ENCODE measurements at regions not wholly inside any gene's neighbourhood (a gene's known extent, or its start where the extent isn't known, plus 50 kb on each side); places are given as distances from the start of the nearest gene placed in this dataset.

DNA sequence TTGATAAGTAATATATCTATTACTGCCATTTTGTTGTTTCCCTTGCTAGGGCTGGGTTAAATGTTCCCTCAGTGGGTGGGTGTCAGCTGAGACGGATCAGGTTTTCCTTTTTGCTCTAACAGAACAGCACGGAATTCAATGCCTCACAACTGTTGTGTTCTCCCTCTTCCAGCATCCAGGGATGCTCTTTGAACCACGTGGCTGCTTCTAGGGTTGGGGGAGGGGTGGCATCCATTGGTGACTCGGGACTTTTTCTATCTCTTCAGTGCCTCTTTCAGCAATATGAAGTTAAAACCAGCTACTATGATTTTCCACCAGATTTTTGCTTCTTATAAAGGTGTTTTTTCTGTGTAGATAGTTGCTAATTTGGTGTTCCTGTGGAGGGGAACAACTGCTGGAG is 884.9 kb upstream of the FOXG1 start:
- TF ChIP-seq EP300 (IDR thresholded peaks at IDR 0.05; ENCODE audit: borderline replicate concordance) (no peak), CREB1 (IDR thresholded peaks at IDR 0.05; ENCODE audit: low read depth) (no peak), RAD21 (IDR thresholded peaks at IDR 0.05; ENCODE audit: low read depth) (no peak), FOXM1 (IDR thresholded peaks at IDR 0.05; ENCODE audit: borderline replicate concordance, low read depth) (no peak), TCF12 (IDR thresholded peaks at IDR 0.05; ENCODE audit: low read depth) (no peak), CEBPB (IDR thresholded peaks at IDR 0.05) (no peak), EGR1 (IDR thresholded peaks at IDR 0.05) (no peak), NFIC (IDR thresholded peaks at IDR 0.05) (no peak), TAF1 (IDR thresholded peaks at IDR 0.05; ENCODE audit: low read depth) (no peak), ZBTB7A (IDR thresholded peaks at IDR 0.05; ENCODE audit: low read depth) (no peak)
- TF ChIP-seq, protein P1, sequence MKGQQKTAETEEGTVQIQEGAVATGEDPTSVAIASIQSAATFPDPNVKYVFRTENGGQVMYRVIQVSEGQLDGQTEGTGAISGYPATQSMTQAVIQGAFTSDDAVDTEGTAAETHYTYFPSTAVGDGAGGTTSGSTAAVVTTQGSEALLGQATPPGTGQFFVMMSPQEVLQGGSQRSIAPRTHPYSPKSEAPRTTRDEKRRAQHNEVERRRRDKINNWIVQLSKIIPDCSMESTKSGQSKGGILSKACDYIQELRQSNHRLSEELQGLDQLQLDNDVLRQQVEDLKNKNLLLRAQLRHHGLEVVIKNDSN (IDR thresholded peaks at IDR 0.05): no peak
- TF ChIP-seq, protein P2, sequence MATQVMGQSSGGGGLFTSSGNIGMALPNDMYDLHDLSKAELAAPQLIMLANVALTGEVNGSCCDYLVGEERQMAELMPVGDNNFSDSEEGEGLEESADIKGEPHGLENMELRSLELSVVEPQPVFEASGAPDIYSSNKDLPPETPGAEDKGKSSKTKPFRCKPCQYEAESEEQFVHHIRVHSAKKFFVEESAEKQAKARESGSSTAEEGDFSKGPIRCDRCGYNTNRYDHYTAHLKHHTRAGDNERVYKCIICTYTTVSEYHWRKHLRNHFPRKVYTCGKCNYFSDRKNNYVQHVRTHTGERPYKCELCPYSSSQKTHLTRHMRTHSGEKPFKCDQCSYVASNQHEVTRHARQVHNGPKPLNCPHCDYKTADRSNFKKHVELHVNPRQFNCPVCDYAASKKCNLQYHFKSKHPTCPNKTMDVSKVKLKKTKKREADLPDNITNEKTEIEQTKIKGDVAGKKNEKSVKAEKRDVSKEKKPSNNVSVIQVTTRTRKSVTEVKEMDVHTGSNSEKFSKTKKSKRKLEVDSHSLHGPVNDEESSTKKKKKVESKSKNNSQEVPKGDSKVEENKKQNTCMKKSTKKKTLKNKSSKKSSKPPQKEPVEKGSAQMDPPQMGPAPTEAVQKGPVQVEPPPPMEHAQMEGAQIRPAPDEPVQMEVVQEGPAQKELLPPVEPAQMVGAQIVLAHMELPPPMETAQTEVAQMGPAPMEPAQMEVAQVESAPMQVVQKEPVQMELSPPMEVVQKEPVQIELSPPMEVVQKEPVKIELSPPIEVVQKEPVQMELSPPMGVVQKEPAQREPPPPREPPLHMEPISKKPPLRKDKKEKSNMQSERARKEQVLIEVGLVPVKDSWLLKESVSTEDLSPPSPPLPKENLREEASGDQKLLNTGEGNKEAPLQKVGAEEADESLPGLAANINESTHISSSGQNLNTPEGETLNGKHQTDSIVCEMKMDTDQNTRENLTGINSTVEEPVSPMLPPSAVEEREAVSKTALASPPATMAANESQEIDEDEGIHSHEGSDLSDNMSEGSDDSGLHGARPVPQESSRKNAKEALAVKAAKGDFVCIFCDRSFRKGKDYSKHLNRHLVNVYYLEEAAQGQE (IDR thresholded peaks at IDR 0.05; ENCODE audit: low read depth): no peak

DNA sequence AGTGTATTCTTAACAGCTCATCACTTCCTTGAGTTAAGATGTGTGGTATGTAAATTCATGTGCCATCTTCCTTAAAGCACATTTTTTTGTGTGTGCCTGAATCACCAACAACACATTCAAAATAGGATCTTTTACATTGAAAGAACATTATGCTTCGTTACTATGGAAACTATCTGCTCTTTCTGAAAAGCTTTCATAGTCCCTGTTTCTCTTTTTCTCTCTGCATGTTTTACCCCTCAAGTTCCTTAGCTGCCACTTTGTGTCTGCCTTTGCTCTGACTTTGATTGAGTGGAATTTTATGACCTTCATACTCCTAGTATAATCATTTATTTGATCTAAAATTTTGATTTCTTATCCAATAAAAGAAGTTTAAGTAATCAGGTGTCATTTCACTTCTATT is 880.3 kb upstream of the FOXG1 start:
- no peak for TF ChIP-seq EGR1 (IDR thresholded peaks at IDR 0.05)
- TF ChIP-seq CEBPB (IDR thresholded peaks at IDR 0.05): no peak
- TF ChIP-seq NFIC (IDR thresholded peaks at IDR 0.05): no peak
- no peak for TF ChIP-seq RAD21 (IDR thresholded peaks at IDR 0.05; ENCODE audit: low read depth)
- TF ChIP-seq FOXM1 (IDR thresholded peaks at IDR 0.05; ENCODE audit: borderline replicate concordance, low read depth): no peak
- TF ChIP-seq TAF1 (IDR thresholded peaks at IDR 0.05; ENCODE audit: low read depth): no peak
- no peak for TF ChIP-seq YY1 (IDR thresholded peaks at IDR 0.05; ENCODE audit: low read depth)

DNA sequence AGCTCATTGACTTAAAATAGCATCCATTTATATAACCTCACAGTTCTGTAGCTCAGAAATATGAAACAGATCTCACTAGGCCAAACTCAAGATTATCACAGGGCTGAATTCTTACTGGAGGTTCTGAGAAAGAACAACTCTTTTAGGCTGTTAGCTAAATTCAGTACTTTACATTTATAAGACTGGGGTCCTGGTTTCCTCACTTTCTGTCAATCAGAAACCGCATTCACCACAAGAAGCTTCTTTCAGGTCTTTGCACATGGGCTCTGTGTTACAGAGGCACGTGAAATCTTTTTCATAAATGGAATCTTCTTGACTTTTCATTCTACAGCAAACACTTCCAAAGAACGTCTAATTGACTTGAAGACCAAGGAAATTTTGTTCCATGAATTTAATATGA is 876.3 kb upstream of the FOXG1 start:
- TF ChIP-seq EGR1 (IDR thresholded peaks at IDR 0.05): no peak
- TF ChIP-seq, protein P3, sequence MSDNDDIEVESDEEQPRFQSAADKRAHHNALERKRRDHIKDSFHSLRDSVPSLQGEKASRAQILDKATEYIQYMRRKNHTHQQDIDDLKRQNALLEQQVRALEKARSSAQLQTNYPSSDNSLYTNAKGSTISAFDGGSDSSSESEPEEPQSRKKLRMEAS (IDR thresholded peaks at IDR 0.05): no peak
- TF ChIP-seq EP300 (IDR thresholded peaks at IDR 0.05; ENCODE audit: borderline replicate concordance): no peak
- no peak for TF ChIP-seq CEBPB (IDR thresholded peaks at IDR 0.05)
- no peak for TF ChIP-seq TAF1 (IDR thresholded peaks at IDR 0.05; ENCODE audit: low read depth)
- TF ChIP-seq YY1 (IDR thresholded peaks at IDR 0.05; ENCODE audit: low read depth): no peak
- TF ChIP-seq, protein P2 (IDR thresholded peaks at IDR 0.05; ENCODE audit: low read depth): no peak
- TF ChIP-seq CREB1 (IDR thresholded peaks at IDR 0.05; ENCODE audit: low read depth): no peak
- TF ChIP-seq, protein P1 (IDR thresholded peaks at IDR 0.05): no peak
- TF ChIP-seq TEAD4 (IDR thresholded peaks at IDR 0.05): no peak
- TF ChIP-seq ZBTB7A (IDR thresholded peaks at IDR 0.05; ENCODE audit: low read depth): no peak
- no peak for TF ChIP-seq RAD21 (IDR thresholded peaks at IDR 0.05; ENCODE audit: low read depth)
- no peak for TF ChIP-seq TCF12 (IDR thresholded peaks at IDR 0.05; ENCODE audit: low read depth)
- no peak for TF ChIP-seq NFIC (IDR thresholded peaks at IDR 0.05)
- no peak for TF ChIP-seq FOXM1 (IDR thresholded peaks at IDR 0.05; ENCODE audit: borderline replicate concordance, low read depth)

DNA sequence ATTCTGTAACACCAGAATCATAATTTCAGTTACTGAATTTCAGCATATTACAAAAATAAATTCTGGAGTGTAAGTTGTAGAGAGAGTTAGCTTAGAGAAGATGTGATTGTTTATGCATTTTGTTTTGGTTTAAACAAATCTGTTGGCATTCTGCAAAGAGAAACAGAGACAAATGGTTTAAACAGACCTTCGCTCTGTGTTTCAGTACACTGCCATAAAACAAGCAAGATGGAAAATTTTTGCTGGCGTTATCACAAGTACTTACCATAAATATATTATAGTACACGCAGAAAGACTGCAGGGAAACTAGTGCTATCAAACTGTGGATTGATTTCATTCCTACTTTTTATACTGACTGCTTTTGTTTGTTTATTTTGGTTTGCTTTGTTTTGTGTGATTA is 850.3 kb upstream of the FOXG1 start:
- no peak for TF ChIP-seq ZBTB7A (IDR thresholded peaks at IDR 0.05; ENCODE audit: low read depth)
- no peak for TF ChIP-seq EP300 (IDR thresholded peaks at IDR 0.05; ENCODE audit: borderline replicate concordance)
- no peak for TF ChIP-seq TEAD4 (IDR thresholded peaks at IDR 0.05)
- TF ChIP-seq CREB1 (IDR thresholded peaks at IDR 0.05; ENCODE audit: low read depth): no peak
- no peak for TF ChIP-seq YY1 (IDR thresholded peaks at IDR 0.05; ENCODE audit: low read depth)
- no peak for TF ChIP-seq NFIC (IDR thresholded peaks at IDR 0.05)
- no peak for TF ChIP-seq CEBPB (IDR thresholded peaks at IDR 0.05)
- TF ChIP-seq, protein P2 (IDR thresholded peaks at IDR 0.05; ENCODE audit: low read depth): no peak
- no peak for TF ChIP-seq FOXM1 (IDR thresholded peaks at IDR 0.05; ENCODE audit: borderline replicate concordance, low read depth)
- TF ChIP-seq, protein P3 (IDR thresholded peaks at IDR 0.05): no peak
- no peak for TF ChIP-seq TCF12 (IDR thresholded peaks at IDR 0.05; ENCODE audit: low read depth)
- no peak for TF ChIP-seq RAD21 (IDR thresholded peaks at IDR 0.05; ENCODE audit: low read depth)
- no peak for TF ChIP-seq TAF1 (IDR thresholded peaks at IDR 0.05; ENCODE audit: low read depth)
- TF ChIP-seq, protein P1 (IDR thresholded peaks at IDR 0.05): no peak
- TF ChIP-seq EGR1 (IDR thresholded peaks at IDR 0.05): no peak
